WTC11 (cell line): ENCODE measurements at regions not wholly inside any gene's neighbourhood (a gene's known extent, or its start where the extent isn't known, plus 50 kb on each side); places are given as distances from the start of the nearest gene placed in this dataset.

ENCODE experiments used
- ATF3 ChIP-seq: sonication (generic); formaldehyde crosslinking; conservative IDR thresholded peaks from 2 replicates; pipeline ENCODE4 v1.8.1; 2022; ENCODE audit warnings: mild to moderate bottlenecking, missing genetic modification reagents
- CTCF ChIP-seq: fragments of 200-600 bp; IDR thresholded peaks from 2 replicates; pipeline ENCODE4 v1.8.0; 2022; ENCODE audit warnings: antibody characterized with exemption
- ERG ChIP-seq: fragments of 250-450 bp; sonication (Bioruptor Pico); IDR thresholded peaks from 2 replicates; pipeline ENCODE4 v1.8.0; 2021; ENCODE audit warnings: mild to moderate bottlenecking
- ESRRA ChIP-seq: sonication (generic); formaldehyde crosslinking; IDR thresholded peaks from 2 replicates; pipeline ENCODE4 v1.8.1; 2022; ENCODE audit warnings: mild to moderate bottlenecking, missing genetic modification reagents, borderline replicate concordance
- GABPB1 ChIP-seq: sonication (generic); formaldehyde crosslinking; IDR thresholded peaks from 2 replicates; pipeline ENCODE4 v1.8.1; 2023; ENCODE audit warnings: mild to moderate bottlenecking, missing genetic modification reagents
- HMGXB4 ChIP-seq: sonication (generic); formaldehyde crosslinking; IDR thresholded peaks from 2 replicates; pipeline ENCODE4 v1.8.1; 2023; ENCODE audit warnings: mild to moderate bottlenecking, moderate library complexity, missing genetic modification reagents
- TP53 ChIP-seq: sonication (generic); formaldehyde crosslinking; IDR thresholded peaks from 2 replicates; pipeline ENCODE4 v1.8.1; 2023; ENCODE audit warnings: mild to moderate bottlenecking, missing genetic modification reagents
- ZBTB43 ChIP-seq: sonication (generic); formaldehyde crosslinking; IDR thresholded peaks from 2 replicates; pipeline ENCODE4 v1.8.1; 2023; ENCODE audit warnings: mild to moderate bottlenecking, missing genetic modification reagents
- ZNF121 ChIP-seq: sonication (generic); formaldehyde crosslinking; IDR thresholded peaks from 2 replicates; pipeline ENCODE4 v1.8.0; 2023; ENCODE audit warnings: missing genetic modification reagents
- ZNF138 ChIP-seq: sonication (generic); formaldehyde crosslinking; conservative IDR thresholded peaks from 2 replicates; pipeline ENCODE4 v1.8.1; 2022; ENCODE audit warnings: mild to moderate bottlenecking, moderate library complexity, missing genetic modification reagents
- TF ChIP-seq, protein P1 (sequence below): sonication (generic); formaldehyde crosslinking; IDR thresholded peaks from 2 replicates; pipeline ENCODE4 v1.8.0; 2022; ENCODE audit warnings: mild to moderate bottlenecking, missing genetic modification reagents

DNA sequence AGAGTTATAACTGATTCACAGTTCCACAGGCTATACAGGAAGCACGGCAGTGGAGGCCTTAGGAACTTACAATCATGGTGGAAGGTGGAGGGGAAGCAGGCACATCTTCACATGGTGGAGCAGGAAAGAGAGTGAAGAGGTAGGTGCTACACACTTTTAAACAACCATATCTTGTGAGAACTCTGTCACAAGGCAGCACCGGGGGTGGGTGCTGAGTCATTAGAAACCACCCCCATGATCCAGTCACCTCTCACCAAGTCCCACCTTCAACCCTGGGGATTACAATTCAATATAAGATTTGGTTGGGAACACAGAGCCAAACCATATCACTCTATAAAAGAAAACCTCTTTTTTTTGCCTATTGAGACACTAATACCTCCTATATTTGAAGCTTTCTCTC is 1108.5 kb upstream of the CDH2 start:
- TF ChIP-seq ZNF138 (CRISPR knock-in tag) (no peak), CTCF (no peak), HMGXB4 (CRISPR knock-in tag) (no peak), ZBTB43 (CRISPR knock-in tag) (no peak), ERG (CRISPR knock-in tag) (no peak), ATF3 (CRISPR knock-in tag) (no peak), GABPB1 (no peak), TP53 (CRISPR knock-in tag) (no peak), ESRRA (CRISPR knock-in tag) (no peak), ZNF121 (CRISPR knock-in tag) (no peak)
- TF ChIP-seq, protein P1, sequence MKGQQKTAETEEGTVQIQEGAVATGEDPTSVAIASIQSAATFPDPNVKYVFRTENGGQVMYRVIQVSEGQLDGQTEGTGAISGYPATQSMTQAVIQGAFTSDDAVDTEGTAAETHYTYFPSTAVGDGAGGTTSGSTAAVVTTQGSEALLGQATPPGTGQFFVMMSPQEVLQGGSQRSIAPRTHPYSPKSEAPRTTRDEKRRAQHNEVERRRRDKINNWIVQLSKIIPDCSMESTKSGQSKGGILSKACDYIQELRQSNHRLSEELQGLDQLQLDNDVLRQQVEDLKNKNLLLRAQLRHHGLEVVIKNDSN (CRISPR knock-in tag), result no peak
